ENCODE measurements at regions not wholly inside any gene's neighbourhood (a gene's known extent, or its start where the extent isn't known, plus 50 kb on each side); places are given as distances from the start of the nearest gene placed in this dataset.
A peak's percentile ranks its signal among the peaks of the same experiment; 100 is the strongest.

DNA sequence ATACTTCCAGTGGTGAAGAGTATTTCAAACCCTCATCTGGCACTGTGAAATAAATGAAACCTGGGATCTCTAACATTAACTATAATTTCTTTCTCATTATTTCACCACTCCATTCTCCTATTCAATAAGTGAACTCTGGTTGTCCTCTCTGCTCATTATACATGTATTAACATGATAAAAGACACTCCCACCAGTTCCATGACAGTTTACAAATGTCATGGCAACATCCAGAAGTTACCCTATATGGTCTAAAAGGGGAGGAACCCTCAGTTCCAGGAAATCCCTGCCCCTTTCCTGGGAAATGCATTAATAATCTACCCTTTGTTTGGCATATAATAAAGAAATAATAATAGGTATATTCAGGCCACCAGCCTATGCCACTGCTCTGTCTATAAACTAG lies 62.7 kb upstream of the BRINP3 start:
- H3K36me3 ChIP-seq = no peaks in the 10 kb centered on the region
- H3K4me3 ChIP-seq = no peak overlapping the region
- H3K27me3 ChIP-seq = no peaks in the 10 kb centered on the region
- no peak for DNase-seq
- no peak for ATAC-seq (ENCODE audit: low FRiP score in 2 of 2)
- no peak for TF ChIP-seq POLR2A (IDR thresholded peaks at IDR 0.05)
- no peak for TF ChIP-seq EP300 (IDR thresholded peaks at IDR 0.05)
- TF ChIP-seq POLR2AphosphoS5 (IDR thresholded peaks at IDR 0.05) = no peak
- no peak for TF ChIP-seq CTCF (IDR thresholded peaks at IDR 0.05)
- no peaks in the 10 kb centered on the region for H3K4me1 ChIP-seq
- no peak overlapping the region for H3K27ac ChIP-seq
- no peaks in the 10 kb centered on the region for H3K9me3 ChIP-seq

DNA sequence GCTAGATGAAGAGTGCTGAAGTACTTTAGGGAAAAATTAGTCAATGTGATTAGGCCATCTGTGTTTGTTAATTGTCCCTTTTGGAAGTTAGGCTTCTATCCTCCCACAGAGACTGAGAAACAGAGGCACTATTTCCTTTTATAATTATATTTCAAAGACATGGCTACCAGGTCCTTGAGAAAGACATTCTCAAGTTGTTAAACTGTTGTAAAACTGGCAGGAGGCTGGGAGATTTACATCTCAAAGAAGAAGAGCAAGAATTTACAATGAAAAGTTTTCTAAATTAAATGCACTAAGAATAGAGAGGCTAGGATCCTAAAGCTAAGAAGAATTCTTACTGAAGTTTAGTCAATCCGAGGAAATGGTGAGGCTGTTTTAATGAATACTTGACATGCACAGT lies 74.0 kb upstream of the BRINP3 start:
- no peaks in the 10 kb centered on the region for H3K4me1 ChIP-seq
- ATAC-seq (ENCODE audit: low FRiP score in 2 of 2) (no peak), DNase-seq (no peak)
- H3K9me3 ChIP-seq = no peaks in the 10 kb centered on the region
- no peak overlapping the region for H3K27ac ChIP-seq
- no peak overlapping the region for H3K4me3 ChIP-seq
- 54 to 58% methylated on average over 1 of the region's 1 CpG for WGBS, 2 donors
- TF ChIP-seq CTCF (IDR thresholded peaks at IDR 0.05) (no peak), EP300 (IDR thresholded peaks at IDR 0.05) (no peak), POLR2A (IDR thresholded peaks at IDR 0.05) (no peak)
- H3K27me3 ChIP-seq = no peaks in the 10 kb centered on the region
- H3K36me3 ChIP-seq = no peaks in the 10 kb centered on the region

DNA sequence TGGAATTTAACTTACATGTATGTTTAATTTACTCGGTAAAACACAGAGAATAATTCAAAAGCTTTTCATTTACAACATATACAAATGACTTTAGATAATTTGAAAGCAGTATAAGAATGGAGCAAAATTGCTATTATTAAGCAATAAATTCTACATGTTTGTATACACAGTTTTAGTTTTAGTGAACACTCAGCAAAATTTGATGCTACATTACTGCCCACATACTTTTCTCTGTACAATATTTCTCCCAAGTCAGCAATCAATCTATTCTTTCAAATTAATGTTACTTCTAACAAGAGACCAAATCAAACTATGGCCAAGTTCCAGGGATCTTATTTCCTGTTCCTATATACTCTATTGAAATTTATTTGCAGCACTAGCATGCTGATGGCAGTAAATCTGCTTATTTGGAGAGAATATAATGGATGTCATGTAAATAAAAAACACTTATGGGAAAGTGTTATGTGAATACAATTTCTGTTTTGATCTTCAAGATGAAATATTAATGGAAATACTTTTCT lies 82.6 kb upstream of the BRINP3 start:
- H3K4me1 ChIP-seq = no peaks in the 10 kb centered on the region
- no peak overlapping the region for H3K4me3 ChIP-seq
- H3K27me3 ChIP-seq = no peaks in the 10 kb centered on the region
- H3K27ac ChIP-seq = no peak overlapping the region
- H3K9me3 ChIP-seq = peaks cover 0 to 2% (median 0%) of the 10 kb centered on the region in 4 donors
- WGBS, 2 donors = 80 to 84% methylated on average over 1 of the region's 1 CpG
- no peak for ATAC-seq (ENCODE audit: low FRiP score in 2 of 2)
- no peak for TF ChIP-seq POLR2A (IDR thresholded peaks at IDR 0.05)
- no peak for TF ChIP-seq EP300 (IDR thresholded peaks at IDR 0.05)
- TF ChIP-seq CTCF (IDR thresholded peaks at IDR 0.05) = no peak
- no peak for TF ChIP-seq POLR2AphosphoS5 (IDR thresholded peaks at IDR 0.05)
- DNase-seq = no peak
- H3K36me3 ChIP-seq = no peaks in the 10 kb centered on the region

- 90 to 92% methylated on average over 9 of the region's 9 CpGs for WGBS, 2 donors
- no peak for TF ChIP-seq POLR2A (IDR thresholded peaks at IDR 0.05)
- no peak for TF ChIP-seq EP300 (IDR thresholded peaks at IDR 0.05)
- no peak for TF ChIP-seq POLR2AphosphoS5 (IDR thresholded peaks at IDR 0.05)
- no peak for TF ChIP-seq CTCF (IDR thresholded peaks at IDR 0.05)
- no peak overlapping the region for H3K27ac ChIP-seq
- DNase-seq = peak in 1 of 2 donors; percentile 3
- no peaks in the 10 kb centered on the region for H3K27me3 ChIP-seq
- H3K36me3 ChIP-seq = no peaks in the 10 kb centered on the region
- peaks cover 0 to 2% (median 0%) of the 10 kb centered on the region in 4 donors for H3K9me3 ChIP-seq
- no peak overlapping the region for H3K4me3 ChIP-seq
- ATAC-seq (ENCODE audit: low FRiP score in 2 of 2) = no peak
- H3K4me1 ChIP-seq = no peaks in the 10 kb centered on the region
Observed at GRCh38 chr1:190563230-190563629, 85.6 kb upstream of the BRINP3 start.

GRCh38 chr1:190564117-190564516 lies 86.5 kb upstream of the BRINP3 start:
- 65 to 70% methylated on average over 2 of the region's 2 CpGs for WGBS, 2 donors
- no peak for DNase-seq
- H3K27me3 ChIP-seq = no peaks in the 10 kb centered on the region
- H3K27ac ChIP-seq = no peak overlapping the region
- ATAC-seq (ENCODE audit: low FRiP score in 2 of 2) = no peak
- peaks cover 0 to 2% (median 0%) of the 10 kb centered on the region in 4 donors for H3K9me3 ChIP-seq
- no peaks in the 10 kb centered on the region for H3K4me1 ChIP-seq
- TF ChIP-seq CTCF (IDR thresholded peaks at IDR 0.05) (no peak), POLR2AphosphoS5 (IDR thresholded peaks at IDR 0.05) (no peak), POLR2A (IDR thresholded peaks at IDR 0.05) (no peak), EP300 (IDR thresholded peaks at IDR 0.05) (no peak)
- no peaks in the 10 kb centered on the region for H3K36me3 ChIP-seq
- H3K4me3 ChIP-seq = no peak overlapping the region

Measured in upper lobe of left lung (tissue), 6 donors.